GM23248 (cell line): ENCODE measurements at regions not wholly inside any gene's neighbourhood (a gene's known extent, or its start where the extent isn't known, plus 50 kb on each side); places are given as distances from the start of the nearest gene placed in this dataset.
A peak's percentile ranks its signal among the peaks of the same experiment; 100 is the strongest.

Experiments
- DNase-seq: peaks from one replicate; pipeline ENCODE4 v3.0.0-alpha.2; 2015
- H2AFZ ChIP-seq: fragments of 200-600 bp; sonication (generic); 2 replicates; pipeline ENCODE4 v1.6.1; 2016; ENCODE audit warnings: antibody characterized with exemption
- H3F3A ChIP-seq: fragments of 200-600 bp; sonication (generic); 2 replicates; pipeline ENCODE4 v1.6.1; 2016; ENCODE audit warnings: mild to moderate bottlenecking, antibody characterized with exemption, mixed run types; ENCODE audit not compliant: insufficient read depth
- H3K27ac ChIP-seq: fragments of 200-600 bp; sonication (generic); 2 replicates; pipeline ENCODE4 v1.5.1; 2016; ENCODE audit warnings: mild to moderate bottlenecking
- H3K27me3 ChIP-seq: fragments of 200-600 bp; sonication (generic); replicated peaks from 2 replicates; pipeline ENCODE4 v1.6.1; 2016; ENCODE audit warnings: mild to moderate bottlenecking; ENCODE audit not compliant: insufficient read depth
- H3K36me3 ChIP-seq: fragments of 200-600 bp; sonication (generic); 2 replicates; pipeline ENCODE4 v1.6.1; 2016; ENCODE audit warnings: low read depth, mild to moderate bottlenecking
- H3K4me1 ChIP-seq: fragments of 200-600 bp; sonication (generic); 2 replicates; pipeline ENCODE4 v1.6.1; 2016; ENCODE audit warnings: mild to moderate bottlenecking; ENCODE audit not compliant: insufficient read depth
- H3K4me2 ChIP-seq: fragments of 200-600 bp; sonication (generic); one replicate; pipeline ENCODE4 v1.6.1; 2016; ENCODE audit warnings: mild to moderate bottlenecking; ENCODE audit not compliant: unreplicated experiment
- H3K4me3 ChIP-seq: fragments of 200-600 bp; sonication (generic); 2 replicates; pipeline ENCODE4 v1.5.1; 2016; ENCODE audit warnings: mild to moderate bottlenecking
- H3K79me2 ChIP-seq: fragments of 200-600 bp; sonication (generic); 2 replicates; pipeline ENCODE4 v1.6.1; 2016; ENCODE audit warnings: mild to moderate bottlenecking; ENCODE audit not compliant: insufficient read depth
- H3K9ac ChIP-seq: fragments of 200-600 bp; sonication (generic); 2 replicates; pipeline ENCODE4 v1.6.1; 2016; ENCODE audit warnings: mild to moderate bottlenecking
- H3K9me2 ChIP-seq: fragments of 200-600 bp; sonication (generic); 2 replicates; pipeline ENCODE4 v1.6.1; 2016; ENCODE audit warnings: mixed run types, mild to moderate bottlenecking, moderate library complexity; ENCODE audit not compliant: insufficient read depth
- H3K9me3 ChIP-seq: fragments of 200-600 bp; sonication (generic); one replicate; pipeline ENCODE4 v1.6.1; 2017; ENCODE audit warnings: low read depth
- H4K20me1 ChIP-seq: fragments of 200-600 bp; sonication (generic); 2 replicates; pipeline ENCODE4 v1.6.0; 2016; ENCODE audit not compliant: insufficient read depth
- EZH2 ChIP-seq: fragments of 200-600 bp; sonication (generic); IDR thresholded peaks from 2 replicates; pipeline ENCODE4 v1.6.1; 2018; ENCODE audit warnings: antibody characterized with exemption, mild to moderate bottlenecking; ENCODE audit not compliant: insufficient read depth, poor library complexity, severe bottlenecking
- EZH2phosphoT487 ChIP-seq: fragments of 200-600 bp; sonication (generic); IDR thresholded peaks from 2 replicates; pipeline ENCODE4 v1.6.1; 2018; ENCODE audit warnings: antibody characterized with exemption, moderate library complexity, mild to moderate bottlenecking, low read depth; ENCODE audit not compliant: insufficient read depth
- WGBS, 2 experiments: methylation state at CpG; one replicate each; pipeline ENCODE4 v1.1.6; 2015 to 2017; ENCODE audit warnings: low lambda C conversion rate in 2 of 2, low coverage in 1 of 2; ENCODE audit errors: missing lambda C conversion rate in 2 of 2; 5-methylcytosine and 5-hydroxymethylcytosine counted together
- in situ Hi-C: fragments of 300-500 bp; cut with MboI; formaldehyde crosslinking; loops from 2 replicates; pipeline ENCODE4 v1.15.0; 2020

GRCh38 chr14:86057018-86057667, 527.2 kb downstream of the FLRT2 start:
- H3K9ac ChIP-seq, result no peak overlapping the region
- H3F3A ChIP-seq, result no peaks in the 10 kb centered on the region
- 41 to 43% methylated on average over 3 of the region's 3 CpGs for WGBS, 2 experiments
- no peak overlapping the region for H3K4me2 ChIP-seq
- peak; percentile 46 for DNase-seq
- no peak overlapping the region for H3K4me3 ChIP-seq
- H3K27me3 ChIP-seq, result no peaks in the 10 kb centered on the region
- H3K4me1 ChIP-seq, result no peaks in the 10 kb centered on the region
- no peak for TF ChIP-seq EZH2
- TF ChIP-seq EZH2phosphoT487, result no peak
- H3K36me3 ChIP-seq, result no peaks in the 10 kb centered on the region
- H2AFZ ChIP-seq, result no peak overlapping the region
- no peaks in the 10 kb centered on the region for H3K9me2 ChIP-seq
- no peaks in the 10 kb centered on the region for H4K20me1 ChIP-seq
- no peaks in the 10 kb centered on the region for H3K9me3 ChIP-seq
- H3K27ac ChIP-seq, result no peak overlapping the region
- in situ Hi-C loops, result no loop called here
- H3K79me2 ChIP-seq, result no peaks in the 10 kb centered on the region

GRCh38 chr14:86055512-86056075, 525.6 kb downstream of the FLRT2 start:
- no peaks in the 10 kb centered on the region for H3K79me2 ChIP-seq
- no peak overlapping the region for H3K27ac ChIP-seq
- H3K27me3 ChIP-seq, result no peaks in the 10 kb centered on the region
- no peaks in the 10 kb centered on the region for H3K9me3 ChIP-seq
- TF ChIP-seq EZH2phosphoT487 (no peak), EZH2 (no peak)
- H3K4me1 ChIP-seq, result no peaks in the 10 kb centered on the region
- H4K20me1 ChIP-seq, result no peaks in the 10 kb centered on the region
- no peak overlapping the region for H3K4me3 ChIP-seq
- H3K9me2 ChIP-seq, result no peaks in the 10 kb centered on the region
- no peak overlapping the region for H3K9ac ChIP-seq
- in situ Hi-C loops, result no loop called here
- H2AFZ ChIP-seq, result no peak overlapping the region
- no peaks in the 10 kb centered on the region for H3K36me3 ChIP-seq
- 15 to 19% methylated on average over 3 of the region's 3 CpGs for WGBS, 2 experiments
- H3F3A ChIP-seq, result no peaks in the 10 kb centered on the region
- H3K4me2 ChIP-seq, result no peak overlapping the region
- DNase-seq, result no peak

- WGBS, 2 experiments, result 0% methylated on average over 1 of the region's 1 CpG
These were observed 522.9 kb downstream of the FLRT2 start for GRCh38 chr14:86052868-86053267.

GRCh38 chr14:86050757-86051156, 520.8 kb downstream of the FLRT2 start:
- Histone ChIP-seq H3K27ac (no peak overlapping the region), H3K27me3 (no peaks in the 10 kb centered on the region), H4K20me1 (no peaks in the 10 kb centered on the region), H3K9ac (no peak overlapping the region), H3K4me3 (no peak overlapping the region), H3K79me2 (no peaks in the 10 kb centered on the region), H3K9me3 (no peaks in the 10 kb centered on the region), H3K4me1 (no peaks in the 10 kb centered on the region), H3K36me3 (no peaks in the 10 kb centered on the region), H3K4me2 (no peak overlapping the region), H2AFZ (no peak overlapping the region), H3K9me2 (no peaks in the 10 kb centered on the region), H3F3A (no peaks in the 10 kb centered on the region)
- in situ Hi-C loops, result no loop called here
- DNase-seq, result no peak
- TF ChIP-seq EZH2phosphoT487, result no peak
- TF ChIP-seq EZH2, result no peak
- 31 to 34% methylated on average over 5 of the region's 5 CpGs for WGBS, 2 experiments

More at GRCh38 chr14:86052868-86053267, 522.9 kb downstream of the FLRT2 start:
- no peak for TF ChIP-seq EZH2phosphoT487
- TF ChIP-seq EZH2, result no peak
- Histone ChIP-seq H3K4me2 (no peak overlapping the region), H2AFZ (no peak overlapping the region), H3K79me2 (no peaks in the 10 kb centered on the region), H3K36me3 (no peaks in the 10 kb centered on the region), H3F3A (no peaks in the 10 kb centered on the region), H3K9ac (no peak overlapping the region), H3K27me3 (no peaks in the 10 kb centered on the region), H3K4me1 (no peaks in the 10 kb centered on the region), H3K27ac (no peak overlapping the region), H4K20me1 (no peaks in the 10 kb centered on the region), H3K9me3 (no peaks in the 10 kb centered on the region), H3K4me3 (no peak overlapping the region), H3K9me2 (no peaks in the 10 kb centered on the region)
- DNase-seq, result no peak
- in situ Hi-C loops, result no loop called here
